ENCODE measurements at regions not wholly inside any gene's neighbourhood (a gene's known extent, or its start where the extent isn't known, plus 50 kb on each side); places are given as distances from the start of the nearest gene placed in this dataset.

DNA sequence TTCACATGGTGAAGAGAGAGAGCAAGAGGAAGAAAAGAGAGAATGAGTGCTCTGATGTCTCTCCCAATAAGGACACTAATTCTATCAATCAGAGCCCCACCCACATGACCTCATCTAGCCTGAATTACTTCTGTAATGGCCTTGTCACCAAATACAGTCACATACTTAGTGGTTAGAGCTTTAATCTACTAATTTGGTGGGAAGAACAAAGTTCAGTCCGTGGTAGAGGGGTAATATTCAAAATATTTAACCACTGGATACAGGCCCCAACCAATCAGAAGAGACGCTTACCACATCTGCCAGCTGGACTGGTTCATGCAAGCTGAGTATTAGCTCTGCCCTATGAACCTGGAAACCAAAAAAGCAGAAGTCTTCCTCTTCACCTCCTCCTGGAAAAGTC is 336.3 kb upstream of the NFE2L3 start:
- DNase-seq (ENCODE audit: low spot score): no peak

DNA sequence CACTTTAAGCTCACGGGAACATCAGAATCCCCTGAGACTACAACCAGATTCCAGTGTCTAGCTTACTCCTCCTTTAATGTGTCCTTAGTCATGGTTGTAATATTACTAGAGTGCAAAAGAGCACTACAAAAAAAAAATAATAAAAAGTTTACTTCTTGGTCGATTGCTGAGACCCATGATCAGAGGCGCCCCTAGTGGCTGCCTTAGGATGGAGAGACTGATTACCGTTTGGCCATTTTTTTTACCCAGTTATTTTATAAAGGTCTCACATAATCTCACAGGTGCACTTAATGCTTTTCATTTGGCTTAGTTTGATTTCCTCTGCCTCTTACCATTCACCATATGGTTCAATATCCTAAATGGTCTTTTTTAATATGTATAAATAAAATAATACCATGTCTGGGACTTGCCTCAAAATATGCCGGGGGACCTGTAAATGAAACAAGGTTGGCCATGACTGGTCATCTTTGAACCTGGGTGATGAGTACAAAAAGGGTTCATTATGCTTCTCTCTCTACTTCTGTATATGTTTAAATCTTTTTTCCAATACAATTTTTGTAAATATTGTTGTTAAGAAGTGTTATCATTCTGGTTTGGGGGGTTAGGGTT is 331.5 kb upstream of the NFE2L3 start:
- no peak for DNase-seq (ENCODE audit: low spot score)

DNA sequence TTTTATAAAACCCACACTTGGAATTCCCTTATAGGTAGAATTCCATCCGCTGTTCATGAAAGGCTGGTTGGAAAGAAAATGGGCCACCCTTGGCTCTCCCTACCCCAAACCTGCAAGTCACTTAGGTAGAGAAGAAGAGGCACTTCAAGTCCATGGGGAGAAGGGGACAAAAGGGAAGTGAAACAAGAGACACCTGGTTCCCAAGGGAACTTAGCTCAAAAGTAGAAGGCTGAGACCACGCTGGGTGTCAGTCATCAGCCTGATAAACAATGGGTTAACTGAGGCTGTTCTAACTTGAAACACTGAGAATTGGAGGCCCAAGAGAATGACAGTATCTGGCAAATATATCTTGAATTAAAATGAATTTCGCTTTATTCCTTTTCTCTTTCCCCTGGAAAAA is 330.8 kb upstream of the NFE2L3 start:
- no peak for DNase-seq (ENCODE audit: low spot score)

DNA sequence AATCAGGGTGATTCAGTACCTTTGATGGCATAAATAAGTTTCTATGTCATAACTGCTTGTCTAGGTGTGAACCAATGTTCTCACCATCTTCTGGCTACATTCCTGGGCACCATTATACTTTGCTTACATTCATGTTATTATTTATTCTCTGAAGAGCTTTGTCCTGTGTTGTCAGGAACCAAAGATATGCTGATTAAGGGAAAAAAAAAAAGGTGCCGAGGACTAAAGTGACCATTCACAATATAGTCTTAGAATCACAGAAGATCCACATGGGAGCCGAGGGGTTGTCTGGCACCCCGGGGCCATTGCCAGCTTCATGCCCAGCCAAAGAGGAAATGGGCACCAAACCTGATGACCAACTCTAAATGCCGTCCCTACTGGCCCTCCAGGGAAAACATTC is 329.2 kb upstream of the NFE2L3 start:
- DNase-seq (ENCODE audit: low spot score): no peak

DNA sequence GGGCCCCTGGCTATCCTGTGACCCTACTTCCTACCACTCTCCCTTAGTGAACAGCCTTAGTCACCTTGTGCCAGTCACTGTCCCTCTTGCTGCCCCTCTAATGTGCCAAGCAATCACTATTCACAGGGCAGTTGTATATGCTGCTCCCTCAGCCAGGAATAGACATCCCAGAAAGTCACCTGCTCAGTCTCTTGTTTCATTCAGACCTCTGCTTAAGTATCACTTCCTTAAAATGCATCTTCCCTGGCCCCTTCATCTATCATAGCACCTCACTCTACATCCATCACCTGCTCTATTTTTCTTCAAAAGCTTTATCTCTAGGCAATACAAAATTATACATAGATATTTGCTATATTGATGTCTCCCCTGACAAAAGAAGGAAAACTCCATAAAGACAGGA is 328.4 kb upstream of the NFE2L3 start:
- DNase-seq (ENCODE audit: low spot score): no peak

DNA sequence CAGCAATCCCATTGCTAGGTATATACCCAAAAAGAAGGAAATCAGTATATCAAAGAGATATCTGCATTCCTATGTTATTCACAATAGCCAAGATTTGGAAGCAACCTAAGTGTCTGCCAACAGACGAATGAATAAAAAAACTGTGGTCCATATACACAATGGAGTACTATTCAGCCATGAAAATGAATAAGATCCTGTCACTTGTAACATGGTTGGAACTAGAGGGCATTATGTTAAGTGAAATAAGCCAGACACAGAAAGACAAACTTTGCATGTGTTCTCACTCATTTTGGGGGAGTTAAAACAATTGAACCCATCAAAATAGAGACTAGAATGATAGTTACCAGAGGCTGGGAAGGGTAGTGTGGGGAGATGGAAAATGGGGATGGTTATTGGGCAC is 323.5 kb upstream of the NFE2L3 start:
- DNase-seq (ENCODE audit: low spot score): no peak

DNA sequence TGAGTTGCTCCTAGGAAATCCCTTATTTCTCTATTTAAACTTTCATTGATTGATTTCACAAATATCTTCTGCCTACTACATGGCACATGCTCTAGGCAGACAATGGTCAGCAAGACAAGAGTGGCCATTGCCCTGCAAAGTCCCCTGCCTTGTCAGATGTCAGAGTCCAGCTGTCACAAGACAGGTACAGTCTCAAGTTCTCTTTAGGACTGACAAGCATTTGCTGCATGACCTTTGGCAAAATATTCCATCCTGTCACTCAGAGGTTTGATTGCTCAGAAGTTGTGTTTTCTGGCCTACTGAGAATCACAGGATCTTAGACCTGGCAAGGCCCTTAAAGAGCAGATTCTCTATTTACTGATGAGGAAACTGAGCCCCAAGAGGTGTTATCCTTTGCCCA is 322.3 kb upstream of the NFE2L3 start:
- DNase-seq (ENCODE audit: low spot score): no peak

DNA sequence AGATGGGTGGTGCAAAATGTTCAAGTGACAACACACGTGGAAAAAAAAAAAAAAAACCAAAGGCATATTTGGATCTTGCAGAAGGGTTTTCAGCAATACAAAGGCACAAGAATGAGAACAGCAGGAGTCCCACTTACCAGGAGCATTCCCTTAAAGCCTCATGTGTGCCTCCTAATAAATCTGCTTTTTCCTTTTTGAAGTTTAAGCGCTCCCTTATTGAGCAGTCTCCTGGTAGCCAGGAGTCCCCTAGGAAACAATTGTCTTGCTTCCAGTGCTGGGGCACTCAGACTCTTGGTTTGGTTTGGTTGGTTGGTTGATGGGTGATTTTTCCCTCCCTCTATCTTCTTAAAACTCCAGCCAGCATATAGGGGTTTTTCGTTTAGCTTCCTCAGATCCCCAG is 321.8 kb upstream of the NFE2L3 start:
- no peak for DNase-seq (ENCODE audit: low spot score)

DNA sequence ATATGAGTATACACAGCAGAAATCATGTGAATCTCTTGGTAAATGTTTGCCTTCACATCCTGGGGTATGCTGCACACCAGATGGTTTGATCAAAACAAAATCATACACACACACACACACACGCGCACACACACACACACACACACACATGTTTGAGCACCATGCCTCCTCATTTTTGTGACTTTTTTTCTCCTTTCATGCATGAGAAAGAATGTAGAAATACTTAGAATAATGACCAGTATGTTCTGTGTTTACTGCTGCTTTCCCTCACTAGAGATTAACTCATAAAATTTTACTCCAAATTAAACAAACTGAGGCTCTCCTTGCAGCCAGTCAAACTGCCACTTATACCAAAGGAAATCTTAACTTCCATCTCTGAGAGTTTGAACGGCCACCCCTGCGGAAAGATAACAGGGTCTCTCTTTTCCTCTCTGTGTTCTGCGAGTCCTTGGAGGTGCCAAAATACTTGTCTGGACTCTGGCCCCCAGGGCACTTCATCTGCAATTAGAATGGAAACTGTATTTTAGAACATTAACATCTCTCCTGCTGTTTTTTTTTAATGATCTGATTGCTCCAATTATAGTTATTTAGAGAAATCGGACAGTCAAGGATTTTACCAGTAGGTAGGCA is 320.8 kb upstream of the NFE2L3 start:
- DNase-seq (ENCODE audit: low spot score): no peak

DNA sequence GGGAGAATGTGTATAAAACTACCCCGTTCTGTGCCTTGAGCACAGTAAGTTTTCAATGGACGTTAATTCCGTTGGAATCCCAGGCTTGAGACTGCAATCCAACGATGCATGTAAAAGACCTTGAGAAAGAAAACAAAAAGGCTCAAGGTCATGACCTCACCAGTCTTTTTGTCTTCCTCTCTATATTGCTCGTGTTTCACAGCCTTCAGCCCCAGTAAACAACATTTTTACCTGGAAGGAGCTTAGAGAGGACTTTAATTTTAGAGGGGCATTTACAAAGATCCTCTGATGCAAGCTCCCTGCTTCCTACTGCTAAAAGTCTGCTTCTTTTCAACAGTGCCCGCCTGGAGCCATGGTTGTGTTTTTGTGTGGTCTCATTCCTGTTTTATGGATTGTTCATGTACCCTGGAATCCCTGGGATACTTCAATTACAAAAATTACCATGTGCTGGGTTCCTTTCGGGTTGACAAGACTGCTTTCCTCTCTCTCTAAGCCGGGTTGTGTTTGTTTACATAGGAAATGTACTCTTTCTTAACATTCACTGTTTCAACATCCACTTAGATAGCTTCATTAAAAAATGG is 320.1 kb upstream of the NFE2L3 start:
- no peak for DNase-seq (ENCODE audit: low spot score)

DNA sequence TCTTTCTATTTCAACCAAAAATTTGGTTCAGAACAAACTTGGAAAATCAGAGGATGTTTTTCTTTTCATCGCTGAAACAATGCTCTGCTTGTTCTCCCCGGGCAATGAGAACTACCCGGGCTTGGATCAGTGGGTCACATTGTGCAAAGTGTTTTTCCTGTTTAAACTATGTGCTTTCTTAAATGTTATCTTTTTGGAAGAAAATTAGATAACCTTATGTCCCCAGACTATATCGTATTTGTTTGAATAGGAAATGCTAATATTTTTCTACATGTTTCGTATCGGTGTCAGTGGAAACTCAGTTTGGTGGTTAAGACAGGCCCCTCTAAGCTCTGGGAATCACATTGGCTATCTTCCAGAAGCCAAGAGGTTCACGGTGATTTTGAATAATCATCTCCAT is 319.5 kb upstream of the NFE2L3 start:
- DNase-seq (ENCODE audit: low spot score): no peak

DNA sequence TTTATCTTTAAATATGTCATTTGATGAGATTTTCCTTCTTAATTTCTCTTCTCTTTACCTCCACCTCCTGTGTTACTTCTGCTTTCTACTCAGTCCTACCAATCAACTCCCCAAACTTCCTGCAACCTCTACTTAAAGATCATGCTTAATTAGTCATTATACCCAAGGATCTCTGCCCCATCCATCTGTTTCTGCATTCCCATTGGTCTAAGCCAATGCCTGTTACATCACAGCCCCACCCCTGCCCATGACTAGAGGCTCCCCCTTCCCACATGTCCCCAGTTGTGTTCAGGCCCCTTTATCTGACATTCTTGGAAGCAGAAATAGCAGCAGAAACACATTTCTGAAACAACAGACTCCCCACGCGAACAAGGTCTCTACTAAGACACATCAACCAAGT is 319.1 kb upstream of the NFE2L3 start:
- no peak for DNase-seq (ENCODE audit: low spot score)

DNA sequence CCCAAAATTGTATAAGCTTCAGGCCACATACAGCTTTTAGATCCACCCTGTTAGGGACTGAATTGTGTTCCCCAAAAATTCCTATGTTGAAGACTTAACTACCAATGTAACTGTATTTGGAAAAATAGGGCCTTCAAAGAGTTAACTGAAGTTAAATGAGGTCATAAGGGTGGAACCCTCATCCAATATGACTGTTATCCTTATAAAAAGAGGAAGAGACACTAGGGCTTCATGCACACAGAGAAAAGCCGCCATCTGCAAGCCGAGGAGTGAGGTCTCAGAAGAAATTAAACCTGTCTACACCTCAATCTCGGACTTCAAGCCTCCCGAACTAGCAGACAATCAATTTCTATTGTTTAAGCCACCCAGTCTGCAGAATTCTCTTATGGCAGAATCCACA is 317.9 kb upstream of the NFE2L3 start:
- DNase-seq (ENCODE audit: low spot score): no peak

DNA sequence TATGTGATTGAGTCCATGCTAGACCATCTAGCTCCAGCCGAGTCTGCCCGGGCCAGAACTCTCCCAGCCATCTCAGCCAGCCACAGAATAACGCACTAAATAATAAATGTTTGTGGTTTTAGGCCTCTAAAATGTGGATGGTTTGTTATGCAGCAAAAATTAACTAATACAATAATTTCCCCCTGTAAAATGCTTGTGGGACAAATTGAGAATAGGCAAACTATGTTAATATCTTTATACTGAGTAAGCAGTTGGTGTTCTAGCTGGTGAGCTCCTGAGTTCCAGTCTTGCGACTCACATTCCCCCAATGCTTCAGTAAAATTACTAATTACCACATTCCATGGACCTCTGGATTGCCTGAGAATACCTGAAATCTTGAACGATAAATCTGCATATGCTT is 316.8 kb upstream of the NFE2L3 start:
- DNase-seq (ENCODE audit: low spot score): no peak

DNA sequence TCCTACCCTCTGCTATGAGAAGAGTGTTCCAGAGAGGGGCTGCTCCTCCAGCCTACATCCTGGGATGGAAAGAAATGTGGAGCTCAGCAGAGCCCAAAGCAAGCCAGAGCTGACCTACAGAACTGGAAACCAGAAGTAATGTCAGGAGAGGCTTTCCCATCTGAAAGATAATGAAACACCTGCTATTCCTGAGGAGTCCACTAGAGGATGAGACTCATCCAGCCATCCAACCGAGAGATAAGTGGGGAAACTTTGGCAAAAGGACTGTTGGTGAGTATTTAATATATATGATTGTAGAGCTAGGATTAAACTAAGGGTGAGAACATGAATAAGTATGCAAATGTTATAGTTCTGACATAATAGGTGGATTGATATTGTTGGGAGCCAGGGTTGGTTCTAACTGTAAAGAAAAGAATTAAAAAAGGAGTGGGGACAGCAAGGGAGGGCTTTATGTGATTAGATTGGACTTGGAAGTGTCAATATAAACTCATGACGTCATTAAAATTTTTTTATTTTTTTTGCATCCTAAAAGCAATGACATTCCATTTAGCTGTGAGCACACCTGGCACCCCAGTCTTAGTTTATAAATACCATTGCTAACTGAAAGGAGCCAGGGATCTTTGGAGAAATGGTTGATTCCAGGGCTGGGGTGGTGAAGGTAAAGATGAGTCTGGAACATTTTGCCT is 312.8 kb upstream of the NFE2L3 start:
- no peak for DNase-seq (ENCODE audit: low spot score)

DNA sequence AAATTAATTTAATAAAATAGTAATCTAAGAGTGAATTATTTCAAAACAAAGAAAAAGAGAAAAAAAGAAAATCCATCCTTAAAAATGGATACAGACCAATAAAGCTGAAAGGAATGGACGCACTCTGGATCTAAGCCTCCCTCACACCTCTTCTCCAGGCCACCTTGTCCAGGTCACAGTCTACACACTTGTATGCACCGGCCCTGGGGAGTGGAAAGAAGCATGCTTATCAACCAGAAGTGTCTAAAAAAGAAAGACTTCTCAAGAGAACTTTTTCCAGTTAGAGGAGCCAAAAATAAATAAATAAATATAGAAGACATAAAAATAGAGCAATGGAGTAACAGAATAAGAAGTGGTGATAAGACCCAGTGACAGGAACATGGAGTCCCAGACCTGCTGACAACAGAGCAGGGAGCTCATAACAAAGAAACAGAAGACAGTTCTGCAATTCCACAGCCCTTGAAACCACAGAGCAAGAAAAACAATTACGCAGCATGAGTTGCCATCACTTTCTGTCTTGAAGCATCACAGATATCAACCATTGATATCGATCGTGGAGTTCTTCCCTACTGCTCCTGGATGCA is 311.7 kb upstream of the NFE2L3 start:
- no peak for DNase-seq (ENCODE audit: low spot score)

DNA sequence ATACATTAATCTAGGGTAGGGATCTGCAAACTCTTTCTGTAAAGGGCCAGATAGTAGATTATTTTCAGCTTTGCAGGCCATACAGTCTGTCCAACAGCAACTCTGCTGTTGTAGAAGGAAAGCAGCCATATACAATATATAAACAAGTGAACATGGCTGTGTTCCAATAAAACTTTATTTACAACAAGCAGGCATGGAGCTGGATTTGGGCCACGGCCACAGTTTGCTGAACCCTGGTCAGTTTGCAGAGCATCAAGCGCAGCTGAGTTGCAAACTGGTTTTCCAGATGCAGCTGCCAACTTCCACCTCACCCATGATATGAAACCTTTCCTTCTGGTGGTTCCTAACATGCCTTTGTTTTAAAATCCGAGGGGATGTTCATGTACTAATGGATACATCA is 310.4 kb upstream of the NFE2L3 start:
- no peak for DNase-seq (ENCODE audit: low spot score)

DNA sequence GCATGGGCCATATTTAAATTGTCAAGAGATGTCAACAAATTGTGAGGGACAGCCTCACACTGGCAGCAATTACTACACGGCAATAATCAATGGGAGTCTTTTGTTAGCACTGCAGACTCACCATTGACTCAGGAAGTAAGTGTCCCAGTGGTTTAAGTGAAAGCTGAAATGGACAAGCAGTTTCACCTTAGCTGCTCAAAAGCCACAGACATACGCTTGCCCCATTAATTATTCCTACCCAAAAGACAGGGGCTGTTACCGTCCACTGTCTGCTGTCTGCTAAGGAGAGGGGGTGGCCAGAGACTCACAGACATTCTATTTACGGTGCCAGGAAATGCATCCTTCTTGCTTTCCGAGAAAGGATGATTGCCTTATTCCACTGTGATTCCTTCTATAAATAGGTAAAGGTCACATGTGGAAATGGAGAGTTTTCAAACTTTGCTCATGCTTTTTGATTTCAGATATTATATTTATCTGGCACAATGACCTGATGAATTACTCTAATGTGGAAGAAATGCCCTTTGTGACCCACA is 309.7 kb upstream of the NFE2L3 start:
- DNase-seq (ENCODE audit: low spot score): no peak

DNA sequence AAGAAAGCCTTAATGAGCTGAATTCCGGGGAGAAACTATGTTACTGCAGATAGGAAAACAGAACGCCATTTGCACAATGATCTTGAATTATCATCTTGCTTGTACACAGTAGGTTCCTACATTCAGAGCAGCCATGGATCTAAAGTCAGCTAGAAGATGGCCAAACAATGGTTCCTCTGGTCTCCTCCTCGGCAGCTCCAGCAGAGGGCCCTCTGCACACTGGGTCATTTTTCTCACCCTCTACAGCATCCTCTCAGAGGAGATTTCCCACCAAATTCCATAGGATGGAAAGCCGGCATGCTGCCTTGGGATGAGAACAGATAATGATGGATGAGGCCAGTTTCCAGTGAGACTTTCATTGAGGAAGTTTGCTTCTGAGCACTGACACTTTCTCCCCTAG is 308.5 kb upstream of the NFE2L3 start:
- no peak for DNase-seq (ENCODE audit: low spot score)

DNA sequence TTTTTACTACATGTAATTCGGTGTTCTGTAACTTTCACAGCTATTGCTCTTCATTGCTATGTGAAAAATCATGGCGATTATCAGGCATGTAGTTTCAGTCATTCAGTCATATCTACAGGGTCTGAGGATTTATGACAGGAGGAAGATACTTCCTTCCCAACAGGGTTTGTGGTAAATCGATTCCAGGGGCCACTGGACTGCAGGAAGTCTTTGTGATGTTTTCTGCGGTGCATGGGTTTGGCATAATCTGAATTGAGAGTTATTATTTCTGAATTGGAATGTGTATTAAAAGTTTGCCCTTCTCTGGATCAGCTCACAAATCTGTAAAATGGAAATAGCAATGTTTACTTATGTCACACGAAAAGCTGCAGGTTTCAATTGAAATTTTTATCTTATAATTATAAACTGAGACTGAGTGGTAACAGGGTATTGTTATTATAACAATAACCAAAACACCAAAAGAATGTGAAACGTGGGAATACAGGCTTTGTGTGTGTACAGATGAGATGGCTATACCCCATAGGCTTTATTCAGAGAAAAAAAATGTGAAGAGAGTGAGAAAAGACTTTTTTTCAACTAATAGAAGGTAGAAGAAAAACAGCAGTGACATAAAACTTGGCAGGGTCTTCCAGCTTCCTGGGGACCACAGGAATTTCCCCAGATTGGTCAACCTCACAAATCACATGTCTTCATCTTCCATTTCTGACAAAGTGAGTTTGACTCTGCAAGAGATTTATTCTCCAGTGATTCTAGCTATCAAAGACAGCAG is 307.7 kb upstream of the NFE2L3 start:
- DNase-seq (ENCODE audit: low spot score): no peak

DNA sequence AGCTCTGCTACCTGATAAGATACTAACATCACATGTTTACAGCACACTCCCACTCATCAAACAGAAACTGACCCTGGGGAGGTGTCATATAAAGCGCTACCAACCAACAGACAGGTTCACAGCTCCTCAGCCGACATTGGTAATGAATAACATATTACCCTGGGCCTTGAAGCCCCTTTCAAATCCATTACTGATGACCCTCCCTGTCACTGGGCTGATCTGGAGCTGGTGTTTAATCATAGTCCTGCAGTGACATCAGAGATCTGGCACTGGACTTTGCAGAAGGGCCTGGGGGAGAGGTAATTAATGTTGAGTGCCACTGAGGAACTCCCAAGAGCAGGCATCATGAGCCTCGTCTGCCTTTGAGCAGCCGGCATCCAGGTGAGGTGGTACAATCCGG is 306.5 kb upstream of the NFE2L3 start:
- no peak for DNase-seq (ENCODE audit: low spot score)

DNA sequence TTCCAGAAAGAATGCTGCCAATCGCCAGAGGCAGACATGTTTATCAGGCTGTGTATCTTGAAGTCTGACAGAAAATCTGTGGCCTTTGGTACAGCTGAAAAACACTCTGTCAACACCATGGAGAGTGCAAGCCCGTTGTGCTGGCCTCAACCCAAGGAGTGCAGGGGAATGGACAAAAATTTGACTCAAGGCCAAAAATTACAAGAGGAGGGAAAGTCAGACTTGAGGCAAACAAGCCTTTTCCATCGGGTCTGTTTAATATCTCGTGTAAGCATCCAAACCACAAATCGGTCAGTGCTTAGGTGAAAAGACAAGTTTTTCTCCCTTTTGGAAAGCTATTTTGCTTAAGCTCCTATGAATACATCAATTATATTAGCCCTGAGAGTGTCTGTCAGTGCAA is 305.3 kb upstream of the NFE2L3 start:
- DNase-seq (ENCODE audit: low spot score): no peak
